H1 (cell line): ENCODE measurements at regions not wholly inside any gene's neighbourhood (a gene's known extent, or its start where the extent isn't known, plus 50 kb on each side); places are given as distances from the start of the nearest gene placed in this dataset.

Experiments used
- CTCF ChIA-PET: fragments of 300-600 bp; sonication (Branson Sonifier 250); formaldehyde crosslinking; loops from one replicate; lab custom pipeline; 2021; ENCODE audit not compliant: partially characterized antibody; lab: Charles Lee
- POLR2A ChIA-PET: fragments of 300-600 bp; sonication (Branson Sonifier 250); formaldehyde crosslinking; loops from one replicate; lab custom pipeline; 2021; ENCODE audit warnings: inconsistent platforms; ENCODE audit not compliant: partially characterized antibody; lab: Charles Lee
- DNase-seq, 2 experiments: peaks; one replicate each; pipeline versions ENCODE4 v3.0.0 to v3.0.0-alpha.2; 2010 to 2022; ENCODE audit warnings: low spot score in 2 of 2, low read depth in 1 of 2, mixed read lengths in 1 of 2
- FAIRE-seq: peaks from 2 replicates; lab custom pipeline; 2011; peaks lifted over from hg19 to GRCh38; lab: Jason Lieb, UNC
- H2AFZ ChIP-seq: 2 replicates; pipeline ENCODE4 v1.8.1; 2012; ENCODE audit warnings: low read length, inconsistent platforms
- H2AK5ac ChIP-seq: 2 replicates; pipeline ENCODE4 v1.6.1; 2013; ENCODE audit warnings: low read depth, low read length
- H2BK120ac ChIP-seq: replicated peaks from 2 replicates; pipeline ENCODE3; 2013; ENCODE audit warnings: low read depth, low read length, inconsistent platforms
- H2BK12ac ChIP-seq: 2 replicates; pipeline ENCODE4 v1.6.1; 2013; ENCODE audit warnings: low read depth, low read length
- H2BK15ac ChIP-seq: 2 replicates; pipeline ENCODE4 v1.6.1; 2013; ENCODE audit warnings: low read length
- H2BK20ac ChIP-seq: 2 replicates; pipeline ENCODE4 v1.6.1; 2013; ENCODE audit warnings: low read length
- H2BK5ac ChIP-seq: 2 replicates; pipeline ENCODE4 v1.6.1; 2013; ENCODE audit warnings: low read depth, low read length
- H3K14ac ChIP-seq: 2 replicates; pipeline ENCODE4 v1.6.1; 2013; ENCODE audit warnings: inconsistent platforms; ENCODE audit not compliant: insufficient read length
- H3K18ac ChIP-seq: 2 replicates; pipeline ENCODE4 v1.6.1; 2013; ENCODE audit warnings: low read length; ENCODE audit errors: extremely low read depth
- H3K23ac ChIP-seq: 2 replicates; pipeline ENCODE4 v1.6.1; 2013; ENCODE audit warnings: inconsistent platforms; ENCODE audit not compliant: insufficient read length
- H3K23me2 ChIP-seq: 2 replicates; pipeline ENCODE4 v1.6.1; 2013; ENCODE audit warnings: low read depth, low read length
- H3K27ac ChIP-seq: 2 replicates; pipeline ENCODE4 v1.6.1; 2011; ENCODE audit warnings: low read depth, low read length, inconsistent platforms
- H3K27me3 ChIP-seq, 4 experiments: replicated peaks in 1 of 4; 1 replicate in 1 of 4; 2 replicates in 3 of 4; pipeline versions ENCODE4 v1.6.1 to v1.8.1; 2011 to 2013; ENCODE audit warnings: low read length in 3 of 4, mild to moderate bottlenecking in 3 of 4, inconsistent platforms in 2 of 4, mixed read lengths in 2 of 4, moderate library complexity in 1 of 4; ENCODE audit not compliant: control insufficient read depth in 3 of 4, insufficient read depth in 3 of 4; ENCODE audit errors: extremely low read depth in 1 of 4
- H3K36me3 ChIP-seq, 4 experiments: 2 replicates each; pipeline versions ENCODE4 v1.6.1 to v1.8.1; 2011 to 2013; ENCODE audit warnings: mild to moderate bottlenecking in 4 of 4, low read length in 3 of 4, moderate library complexity in 2 of 4, control low read depth in 1 of 4, inconsistent platforms in 1 of 4; ENCODE audit not compliant: insufficient read depth in 4 of 4, control insufficient read depth in 2 of 4
- H3K4ac ChIP-seq: replicated peaks from 2 replicates; pipeline ENCODE3; 2013; ENCODE audit warnings: low read length, low read depth, mixed read lengths, inconsistent platforms; ENCODE audit not compliant: insufficient read length
- H3K4me1 ChIP-seq, 4 experiments: replicated peaks in 1 of 4; 1 replicate in 1 of 4; 2 replicates in 3 of 4; pipeline versions ENCODE4 v1.6.1 to v1.8.1; 2011 to 2013; ENCODE audit warnings: low read length in 3 of 4, inconsistent platforms in 2 of 4, mixed read lengths in 1 of 4; ENCODE audit not compliant: insufficient read depth in 4 of 4, control insufficient read depth in 3 of 4
- H3K4me2 ChIP-seq, 2 experiments: 2 replicates each; pipeline versions ENCODE4 v1.6.1 to v1.8.1; 2011 to 2013; ENCODE audit warnings: low read depth in 2 of 2, low read length in 2 of 2, control low read depth in 1 of 2, inconsistent platforms in 1 of 2, mild to moderate bottlenecking in 1 of 2; ENCODE audit not compliant: insufficient read depth in 1 of 2
- H3K4me3 ChIP-seq, 4 experiments: fragments of 200-600, 300-600 bp in 1 of 4; sonication (generic), shearing (Covaris generic), sonication (Bioruptor Twin) in 1 of 4; 2 replicates each; pipeline versions ENCODE4 v1.5.1 to v1.8.1; 2011 to 2016; ENCODE audit warnings: low read length in 4 of 4, low read depth in 3 of 4, control low read depth in 2 of 4, inconsistent platforms in 2 of 4, mild to moderate bottlenecking in 2 of 4, mixed read lengths in 1 of 4, moderate library complexity in 1 of 4; ENCODE audit not compliant: insufficient read depth in 2 of 4; ENCODE audit errors: extremely low read depth in 1 of 4
- H3K56ac ChIP-seq: replicated peaks from 2 replicates; pipeline ENCODE3; 2013; ENCODE audit warnings: low read depth, mild to moderate bottlenecking, mixed read lengths, low read length, inconsistent platforms; ENCODE audit not compliant: insufficient read length
- H3K79me1 ChIP-seq: 2 replicates; pipeline ENCODE4 v1.6.1; 2013; ENCODE audit warnings: low read depth, low read length, control low read depth
- H3K79me2 ChIP-seq, 2 experiments: 2 replicates each; pipeline versions ENCODE4 v1.6.1 to v1.8.1; 2012 to 2013; ENCODE audit warnings: low read length in 2 of 2, mild to moderate bottlenecking in 2 of 2, inconsistent platforms in 1 of 2; ENCODE audit not compliant: insufficient read depth in 2 of 2, control insufficient read depth in 1 of 2
- H3K9ac ChIP-seq, 4 experiments: replicated peaks in 1 of 4; 1 replicate in 1 of 4; 2 replicates in 3 of 4; pipeline versions ENCODE4 v1.6.1 to v1.8.1; 2011 to 2013; ENCODE audit warnings: low read depth in 3 of 4, low read length in 3 of 4, control low read depth in 2 of 4, mild to moderate bottlenecking in 2 of 4, moderate library complexity in 2 of 4, inconsistent platforms in 1 of 4; ENCODE audit errors: extremely low read depth in 1 of 4
- H3K9me3 ChIP-seq, 2 experiments: 2 replicates each; pipeline versions ENCODE4 v1.6.1 to v1.8.1; 2012 to 2013; ENCODE audit warnings: mild to moderate bottlenecking in 2 of 2, moderate library complexity in 2 of 2, control low read depth in 1 of 2, inconsistent platforms in 1 of 2, low read depth in 1 of 2, low read length in 1 of 2, mixed read lengths in 1 of 2; ENCODE audit not compliant: insufficient read depth in 2 of 2
- H4K20me1 ChIP-seq, 2 experiments: replicated peaks in 1 of 2; 2 replicates each; pipeline versions ENCODE3 to v1.8.1; 2011 to 2013; ENCODE audit warnings: inconsistent platforms in 2 of 2, low read length in 2 of 2, mild to moderate bottlenecking in 1 of 2; ENCODE audit not compliant: insufficient read depth in 2 of 2, control insufficient read depth in 1 of 2
- H4K5ac ChIP-seq: 2 replicates; pipeline ENCODE4 v1.6.1; 2013; ENCODE audit warnings: low read length, low read depth, mixed read lengths, inconsistent platforms; ENCODE audit not compliant: insufficient read length
- H4K8ac ChIP-seq: 2 replicates; pipeline ENCODE4 v1.8.0; 2013; ENCODE audit warnings: mild to moderate bottlenecking, moderate library complexity, low read length, inconsistent platforms; ENCODE audit not compliant: insufficient read depth; ENCODE audit errors: extremely low read depth
- H4K91ac ChIP-seq: replicated peaks from 2 replicates; pipeline ENCODE3; 2013; ENCODE audit warnings: low read length, mixed read lengths, inconsistent platforms; ENCODE audit not compliant: insufficient read length
- ASH2L ChIP-seq: fragments of 200-600, 300-600 bp; sonication (generic); IDR thresholded peaks from one replicate; pipeline ENCODE4 v1.7.1; 2017; ENCODE audit warnings: low read length
- CEBPB ChIP-seq: IDR thresholded peaks from 2 replicates; pipeline ENCODE4 v1.6.1; 2012; ENCODE audit warnings: low read depth, low read length
- CHD1 ChIP-seq: IDR thresholded peaks from 2 replicates; pipeline ENCODE4 v1.6.1; 2012; ENCODE audit warnings: low read depth, low read length, improper control_type of control experiment
- SIX5 ChIP-seq: IDR thresholded peaks from 2 replicates; pipeline ENCODE4 v1.6.1; 2011; ENCODE audit warnings: mild to moderate bottlenecking, low read depth, low read length
- WGBS, 2 experiments: shearing (Covaris generic) in 1 of 2; methylation state at CpG; one replicate each; pipeline versions ENCODE4 v1.1.6 to v1.1.7; 2013 to 2015; ENCODE audit warnings: low lambda C conversion rate in 2 of 2, mixed read lengths in 2 of 2, inconsistent platforms in 1 of 2, low coverage in 1 of 2, missing lambda C conversion rate in 1 of 2; ENCODE audit not compliant: insufficient replicate concordance in 2 of 2, insufficient coverage in 1 of 2, insufficient read length in 1 of 2; ENCODE audit errors: extremely low coverage in 1 of 2, missing lambda C conversion rate in 1 of 2; 5-methylcytosine and 5-hydroxymethylcytosine counted together

DNA sequence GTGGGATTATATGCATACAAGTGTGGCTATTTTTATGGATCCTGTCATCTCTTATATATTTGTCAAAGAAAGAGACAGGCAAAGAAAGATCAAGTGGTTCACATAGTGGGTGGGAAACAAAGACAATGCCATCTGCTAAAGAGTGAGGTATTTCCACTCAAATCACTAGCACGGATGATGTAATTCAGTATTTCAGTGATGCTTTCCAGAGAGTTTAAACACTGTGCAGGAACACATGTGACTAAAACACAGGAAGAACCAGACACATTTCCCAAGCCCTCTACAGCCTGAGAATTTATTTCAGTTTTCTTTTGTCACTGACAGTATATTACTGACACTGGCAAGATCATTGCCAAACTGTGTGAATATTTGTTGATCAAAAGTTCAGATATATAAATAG is 885.7 kb upstream of the CELF2 start:
- ChIA-PET CTCF (no interaction called here), POLR2A (no interaction called here)
- H3K36me3 ChIP-seq = no peaks in the 10 kb centered on the region
- H3K4me3 ChIP-seq = no peak overlapping the region
- no peak overlapping the region for H3K18ac ChIP-seq
- H3K79me2 ChIP-seq = no peaks in the 10 kb centered on the region
- no peak for DNase-seq
- no peak overlapping the region for H2AK5ac ChIP-seq
- no peak overlapping the region for H2BK20ac ChIP-seq
- H2BK12ac ChIP-seq = no peak overlapping the region
- H4K5ac ChIP-seq = no peak overlapping the region
- no peaks in the 10 kb centered on the region for H3K9me3 ChIP-seq
- H2BK15ac ChIP-seq = no peak overlapping the region
- H2BK5ac ChIP-seq = no peak overlapping the region
- no peak overlapping the region for H3K4me2 ChIP-seq
- no peak overlapping the region for H2AFZ ChIP-seq
- no peak for FAIRE-seq
- no peaks in the 10 kb centered on the region for H3K23me2 ChIP-seq
- WGBS, 2 experiments = 95% methylated on average over 1 of the region's 1 CpG; no CpG with 5 or more reads in 1 of the 2 experiments
- H3K14ac ChIP-seq = no peak overlapping the region
- no peak overlapping the region for H3K4ac ChIP-seq
- no peak overlapping the region for H4K8ac ChIP-seq
- TF ChIP-seq SIX5 (no peak), CHD1 (no peak), ASH2L (no peak), CEBPB (no peak)
- H3K27me3 ChIP-seq = no peaks in the 10 kb centered on the region
- H4K91ac ChIP-seq = no peak overlapping the region
- no peaks in the 10 kb centered on the region for H3K79me1 ChIP-seq
- H3K27ac ChIP-seq = no peak overlapping the region
- no peak overlapping the region for H3K56ac ChIP-seq
- H2BK120ac ChIP-seq = no peak overlapping the region
- H3K9ac ChIP-seq = no peak overlapping the region
- H3K23ac ChIP-seq = no peak overlapping the region
- H3K4me1 ChIP-seq = no peaks in the 10 kb centered on the region
- no peaks in the 10 kb centered on the region for H4K20me1 ChIP-seq
